Mesenchymal stem cell (in vitro differentiated cells and primary cell): ENCODE measurements at regions not wholly inside any gene's neighbourhood (a gene's known extent, or its start where the extent isn't known, plus 50 kb on each side); places are given as distances from the start of the nearest gene placed in this dataset.
A peak's percentile ranks its signal among the peaks of the same experiment; 100 is the strongest.

Source experiments
- DNase-seq: peaks from one replicate; pipeline ENCODE4 v3.0.0-alpha.2; 2013
- H2AFZ ChIP-seq: one replicate; pipeline ENCODE4 v1.6.1; 2013; ENCODE audit warnings: low read depth, mild to moderate bottlenecking, control low read depth, inconsistent platforms, low read length, moderate library complexity
- H2AK5ac ChIP-seq: 2 replicates; pipeline ENCODE4 v1.6.1; 2013; ENCODE audit warnings: low read length, moderate library complexity, mild to moderate bottlenecking, inconsistent platforms; ENCODE audit not compliant: severe bottlenecking
- H2BK120ac ChIP-seq: one replicate; pipeline ENCODE4 v1.6.1; 2013; ENCODE audit warnings: low read depth, mild to moderate bottlenecking, inconsistent platforms, low read length, moderate library complexity
- H2BK12ac ChIP-seq, 2 experiments: one replicate each; pipeline ENCODE4 v1.6.1; 2013; ENCODE audit warnings: inconsistent platforms in 2 of 2, low read length in 2 of 2, mild to moderate bottlenecking in 2 of 2, moderate library complexity in 2 of 2, control low read depth in 1 of 2
- H2BK15ac ChIP-seq: one replicate; pipeline ENCODE4 v1.6.1; 2013; ENCODE audit warnings: mild to moderate bottlenecking, low read depth, inconsistent platforms; ENCODE audit not compliant: poor library complexity, severe bottlenecking
- H2BK5ac ChIP-seq: 2 replicates; pipeline ENCODE4 v1.6.1; 2013; ENCODE audit warnings: low read depth, mild to moderate bottlenecking, low read length, control low read depth, inconsistent platforms; ENCODE audit not compliant: poor library complexity, severe bottlenecking
- H3K14ac ChIP-seq, 2 experiments: one replicate each; pipeline ENCODE4 v1.6.1; 2013; ENCODE audit warnings: inconsistent platforms in 2 of 2, low read length in 2 of 2, control low read depth in 1 of 2, mild to moderate bottlenecking in 1 of 2, moderate library complexity in 1 of 2
- H3K18ac ChIP-seq, 2 experiments: one replicate each; pipeline ENCODE4 v1.6.1; 2013; ENCODE audit warnings: inconsistent platforms in 2 of 2, low read length in 2 of 2, control low read depth in 1 of 2, low read depth in 1 of 2, mild to moderate bottlenecking in 1 of 2
- H3K23ac ChIP-seq, 2 experiments: one replicate each; pipeline ENCODE4 v1.6.1; 2013; ENCODE audit warnings: inconsistent platforms in 2 of 2, low read length in 2 of 2, mild to moderate bottlenecking in 2 of 2, moderate library complexity in 2 of 2, control low read depth in 1 of 2
- H3K27ac ChIP-seq: 2 replicates; pipeline ENCODE4 v1.5.1; 2013; ENCODE audit warnings: mild to moderate bottlenecking, moderate library complexity, low read length, control low read depth, inconsistent platforms; ENCODE audit not compliant: poor library complexity, severe bottlenecking
- H3K27me3 ChIP-seq, 2 experiments: 2 replicates each; pipeline versions ENCODE4 v1.6.1 to v1.7.0; 2013; ENCODE audit warnings: low read length in 2 of 2, mild to moderate bottlenecking in 2 of 2, moderate library complexity in 2 of 2, control low read depth in 1 of 2, inconsistent platforms in 1 of 2; ENCODE audit not compliant: control insufficient read depth in 1 of 2, insufficient read depth in 1 of 2
- H3K36me3 ChIP-seq, 2 experiments: 2 replicates each; pipeline versions ENCODE4 v1.6.1 to v1.7.0; 2013; ENCODE audit warnings: low read length in 2 of 2, control low read depth in 1 of 2, inconsistent platforms in 1 of 2, low read depth in 1 of 2, mild to moderate bottlenecking in 1 of 2; ENCODE audit not compliant: insufficient read depth in 2 of 2, control insufficient read depth in 1 of 2
- H3K4ac ChIP-seq, 2 experiments: one replicate each; pipeline ENCODE4 v1.6.1; 2013; ENCODE audit warnings: inconsistent platforms in 2 of 2, low read length in 2 of 2, mild to moderate bottlenecking in 2 of 2, moderate library complexity in 2 of 2, control low read depth in 1 of 2, low read depth in 1 of 2
- H3K4me1 ChIP-seq: 2 replicates; pipeline ENCODE4 v1.6.1; 2013; ENCODE audit warnings: low read depth, low read length, control low read depth; ENCODE audit not compliant: control insufficient read depth, insufficient read depth
- H3K4me2 ChIP-seq: 2 replicates; pipeline ENCODE4 v1.6.1; 2013; ENCODE audit warnings: low read length, mild to moderate bottlenecking, inconsistent platforms; ENCODE audit not compliant: poor library complexity, severe bottlenecking
- H3K4me3 ChIP-seq, 2 experiments: 2 replicates each; pipeline versions ENCODE4 v1.5.1 to v1.7.0; 2013; ENCODE audit warnings: low read length in 2 of 2, mild to moderate bottlenecking in 2 of 2, control low read depth in 1 of 2, low read depth in 1 of 2; ENCODE audit not compliant: insufficient read depth in 1 of 2
- H3K79me1 ChIP-seq: replicated peaks from 2 replicates; pipeline ENCODE4 v1.6.1; 2013; ENCODE audit warnings: mild to moderate bottlenecking, control low read depth, low read length, inconsistent platforms; ENCODE audit not compliant: poor library complexity, severe bottlenecking
- H3K9ac ChIP-seq: 2 replicates; pipeline ENCODE4 v1.7.0; 2013; ENCODE audit warnings: mild to moderate bottlenecking, low read length, moderate library complexity
- H3K9me3 ChIP-seq: 2 replicates; pipeline ENCODE4 v1.7.0; 2013; ENCODE audit warnings: mild to moderate bottlenecking, low read length; ENCODE audit not compliant: control insufficient read depth
- H4K8ac ChIP-seq: one replicate; pipeline ENCODE4 v1.6.1; 2013; ENCODE audit warnings: inconsistent platforms, mild to moderate bottlenecking, low read length, moderate library complexity
- H4K91ac ChIP-seq: one replicate; pipeline ENCODE4 v1.6.1; 2013; ENCODE audit warnings: mild to moderate bottlenecking, low read length, inconsistent platforms
- WGBS: methylation state at CpG from one replicate; pipeline ENCODE4 v1.1.7; 2013; ENCODE audit warnings: mixed read lengths; 5-methylcytosine and 5-hydroxymethylcytosine counted together

DNA sequence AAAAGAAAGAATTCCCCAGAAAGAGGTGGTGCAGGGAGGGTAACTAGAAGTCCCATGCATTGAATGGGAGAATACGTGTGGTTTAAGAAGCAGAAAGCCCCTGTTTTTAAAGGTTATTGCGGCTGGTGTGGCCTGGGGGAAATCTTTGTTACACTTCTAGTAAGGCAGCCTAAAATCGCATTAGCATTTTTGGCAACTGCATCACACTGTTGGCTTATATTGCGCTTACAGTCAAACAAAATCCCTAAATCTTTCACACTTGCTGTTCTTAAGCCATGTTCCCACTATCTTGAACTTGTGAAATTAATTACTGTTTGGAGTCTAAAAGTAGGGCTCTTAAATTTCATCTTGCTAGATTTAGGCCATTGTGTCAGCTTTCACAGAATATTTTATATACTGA lies 66.0 kb upstream of the GOLIM4 start:
- Histone ChIP-seq H3K4me2 (no peak overlapping the region), H3K4ac (no peak overlapping the region), H3K14ac (no peak overlapping the region), H3K9me3 (no peaks in the 10 kb centered on the region), H2BK15ac (no peak overlapping the region), H3K4me3 (no peak overlapping the region), H4K91ac (no peak overlapping the region), H2AFZ (no peak overlapping the region), H3K79me1 (no peaks in the 10 kb centered on the region), H3K27ac (no peak overlapping the region), H3K23ac (no peak overlapping the region), H2BK120ac (no peak overlapping the region), H2BK12ac (no peak overlapping the region), H3K27me3 (no peaks in the 10 kb centered on the region), H3K36me3 (no peaks in the 10 kb centered on the region), H2BK5ac (no peak overlapping the region), H4K8ac (no peak overlapping the region), H3K9ac (peak overlapping the region; percentile 33), H3K18ac (no peak overlapping the region), H3K4me1 (no peaks in the 10 kb centered on the region), H2AK5ac (no peak overlapping the region)
- DNase-seq: no peak
- WGBS: 97% methylated on average over 3 of the region's 4 CpGs

DNA sequence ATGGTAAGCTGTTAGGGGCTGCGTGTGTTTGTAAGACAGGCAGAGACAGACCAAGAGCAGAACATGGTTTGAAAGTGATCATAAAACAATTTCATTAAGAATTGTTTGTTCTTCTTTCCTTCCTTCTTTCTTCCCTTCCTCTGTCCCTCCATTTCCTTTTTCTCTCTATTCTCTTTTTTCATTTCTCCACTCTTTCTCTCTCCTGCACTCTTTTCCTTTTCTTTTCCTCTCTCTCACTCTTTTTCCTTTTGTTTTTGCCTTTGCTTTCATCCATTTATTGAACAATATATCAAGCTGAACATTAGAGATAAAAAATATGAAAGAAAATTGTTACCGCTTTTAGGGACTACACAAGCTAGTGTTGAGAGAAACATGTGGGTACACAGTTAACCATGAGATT lies 62.2 kb upstream of the GOLIM4 start:
- H2AFZ ChIP-seq: no peak overlapping the region
- no peaks in the 10 kb centered on the region for H3K27me3 ChIP-seq
- H2AK5ac ChIP-seq: no peak overlapping the region
- H3K14ac ChIP-seq: no peak overlapping the region
- H3K9ac ChIP-seq: no peak overlapping the region
- H3K4me1 ChIP-seq: no peaks in the 10 kb centered on the region
- no peak overlapping the region for H4K91ac ChIP-seq
- DNase-seq: no peak
- H3K18ac ChIP-seq: no peak overlapping the region
- H2BK12ac ChIP-seq: no peak overlapping the region
- H3K23ac ChIP-seq: no peak overlapping the region
- no peaks in the 10 kb centered on the region for H3K79me1 ChIP-seq
- no peak overlapping the region for H2BK5ac ChIP-seq
- no peaks in the 10 kb centered on the region for H3K9me3 ChIP-seq
- no peak overlapping the region for H3K27ac ChIP-seq
- H3K4ac ChIP-seq: no peak overlapping the region
- no peak overlapping the region for H3K4me3 ChIP-seq
- 100% methylated on average over 2 of the region's 2 CpGs for WGBS
- no peaks in the 10 kb centered on the region for H3K36me3 ChIP-seq
- H2BK120ac ChIP-seq: no peak overlapping the region
- H2BK15ac ChIP-seq: no peak overlapping the region
- H4K8ac ChIP-seq: no peak overlapping the region
- no peak overlapping the region for H3K4me2 ChIP-seq

- no peak for DNase-seq
- H3K27me3 ChIP-seq: no peaks in the 10 kb centered on the region
- WGBS: no CpG with 5 or more reads among the region's 2 CpGs
- no peaks in the 10 kb centered on the region for H3K4me1 ChIP-seq
- H2BK120ac ChIP-seq: no peak overlapping the region
- no peak overlapping the region for H3K4ac ChIP-seq
- no peak overlapping the region for H2AFZ ChIP-seq
- no peak overlapping the region for H3K4me2 ChIP-seq
- H4K8ac ChIP-seq: no peak overlapping the region
- H2BK15ac ChIP-seq: no peak overlapping the region
- H3K27ac ChIP-seq: no peak overlapping the region
- no peak overlapping the region for H3K18ac ChIP-seq
- H3K23ac ChIP-seq: no peak overlapping the region
- no peaks in the 10 kb centered on the region for H3K36me3 ChIP-seq
- no peak overlapping the region for H2AK5ac ChIP-seq
- H4K91ac ChIP-seq: no peak overlapping the region
- no peak overlapping the region for H3K9ac ChIP-seq
- H2BK5ac ChIP-seq: no peak overlapping the region
- no peaks in the 10 kb centered on the region for H3K79me1 ChIP-seq
- no peak overlapping the region for H2BK12ac ChIP-seq
- no peak overlapping the region for H3K14ac ChIP-seq
- peaks cover 2% of the 10 kb centered on the region for H3K9me3 ChIP-seq
- no peak overlapping the region for H3K4me3 ChIP-seq
Measured at GRCh38 chr3:168157099-168157700, 61.5 kb upstream of the GOLIM4 start.

DNA sequence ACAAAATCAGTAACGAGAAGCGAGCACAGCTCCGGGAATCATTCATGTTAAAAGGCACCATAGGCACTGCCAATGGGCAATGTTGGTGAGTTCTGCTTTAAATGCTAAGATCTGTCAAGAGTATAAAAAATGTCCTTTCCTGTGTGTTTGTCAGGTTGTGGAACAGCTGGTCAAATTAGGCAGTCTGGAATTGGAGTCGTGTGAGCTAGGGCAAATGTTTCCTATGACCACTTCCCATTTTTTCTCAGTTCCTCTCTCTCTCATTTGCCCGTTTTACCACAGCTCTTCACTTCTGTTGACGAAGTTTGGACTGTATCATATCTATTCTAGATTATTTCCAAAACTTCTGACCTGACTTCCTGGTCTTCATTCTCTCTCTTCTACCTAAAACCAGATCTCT lies 60.8 kb upstream of the GOLIM4 start:
- no peak overlapping the region for H3K9ac ChIP-seq
- no peak overlapping the region for H3K4ac ChIP-seq
- no peaks in the 10 kb centered on the region for H3K36me3 ChIP-seq
- H4K91ac ChIP-seq: no peak overlapping the region
- no peak overlapping the region for H2AK5ac ChIP-seq
- no peak overlapping the region for H2BK120ac ChIP-seq
- H3K23ac ChIP-seq: no peak overlapping the region
- no peak overlapping the region for H3K4me3 ChIP-seq
- no peaks in the 10 kb centered on the region for H3K27me3 ChIP-seq
- H3K4me2 ChIP-seq: no peak overlapping the region
- no peak overlapping the region for H3K14ac ChIP-seq
- H3K79me1 ChIP-seq: no peaks in the 10 kb centered on the region
- 88% methylated on average over 6 of the region's 6 CpGs for WGBS
- peaks cover 5% of the 10 kb centered on the region for H3K9me3 ChIP-seq
- no peak for DNase-seq
- no peak overlapping the region for H2BK15ac ChIP-seq
- no peak overlapping the region for H2AFZ ChIP-seq
- no peaks in the 10 kb centered on the region for H3K4me1 ChIP-seq
- no peak overlapping the region for H3K18ac ChIP-seq
- no peak overlapping the region for H2BK12ac ChIP-seq
- no peak overlapping the region for H3K27ac ChIP-seq
- H4K8ac ChIP-seq: no peak overlapping the region
- no peak overlapping the region for H2BK5ac ChIP-seq
